K562 (cell line): ENCODE measurements at regions not wholly inside any gene's neighbourhood (a gene's known extent, or its start where the extent isn't known, plus 50 kb on each side); places are given as distances from the start of the nearest gene placed in this dataset.

ENCODE experiments used
- ATAC-seq: fragments of 200-7000 bp; cut with Tn5 transposase; 3 replicates; pipeline ENCODE4 v1.9.1; 2020; ENCODE audit warnings: moderate library complexity
- BruUV-seq: library from RNA; stranded (reverse); fragments of 400-500 nt; replicated peaks from 2 replicates; lab custom pipeline; 2021; lab: Mats Ljungman, UMichigan
- CTCF ChIA-PET: fragments of 300-600 bp; formaldehyde crosslinking; extraction: SDS; loops from one replicate; lab custom pipeline; 2021; ENCODE audit warnings: low intra/inter-chr PET ratio; lab: Yijun Ruan, JAX
- POLR2A ChIA-PET: fragments of 300-600, 350-650 bp; sonication (Branson Sonifier 250); formaldehyde crosslinking; extraction: SDS; loops from one replicate; lab custom pipeline; 2021; ENCODE audit warnings: antibody characterized with exemption, inconsistent platforms; lab: Yijun Ruan, JAX
- DNase-seq, 4 experiments: peaks; one replicate each; pipeline versions ENCODE4 v3.0.0 to v3.0.0-alpha.2; 2011 to 2018; ENCODE audit warnings: low spot score in 3 of 4, mixed read lengths in 3 of 4; ENCODE audit errors: extremely low read depth in 1 of 4
- FAIRE-seq: peaks from 2 replicates; lab custom pipeline; 2011; peaks lifted over from hg19 to GRCh38; lab: Jason Lieb, UNC
- H2AFZ ChIP-seq: 2 replicates; pipeline ENCODE4 v1.6.0; 2011; ENCODE audit warnings: low read depth, low read length, control low read depth, inconsistent platforms
- H3K27ac ChIP-seq: fragments of 200-600 bp; 3 replicates; pipeline ENCODE4 v1.8.0; 2011; ENCODE audit warnings: low read depth, mild to moderate bottlenecking, control low read depth, inconsistent platforms, low read length, moderate library complexity, mixed read lengths; ENCODE audit errors: extremely low read depth
- H3K27me3 ChIP-seq, 2 experiments: fragments of 300-600 bp in 1 of 2; 2 replicates in 1 of 2; 3 replicates in 1 of 2; pipeline versions ENCODE4 v1.6.0 to v1.8.0; 2011; ENCODE audit warnings: inconsistent platforms in 2 of 2, low read length in 2 of 2, mild to moderate bottlenecking in 1 of 2, mixed read lengths in 1 of 2, moderate library complexity in 1 of 2; ENCODE audit not compliant: control insufficient read depth in 2 of 2, insufficient read depth in 2 of 2
- H3K36me3 ChIP-seq: fragments of 300-600 bp; 3 replicates; pipeline ENCODE4 v1.8.0; 2011; ENCODE audit warnings: mild to moderate bottlenecking, low read length, inconsistent platforms; ENCODE audit not compliant: control insufficient read depth, insufficient read depth
- H3K4me1 ChIP-seq, 2 experiments: fragments of 200-600 bp in 1 of 2; replicated peaks in 1 of 2; 2 replicates in 1 of 2; 3 replicates in 1 of 2; pipeline versions ENCODE4 v1.5.1 to v1.8.0; 2011; ENCODE audit warnings: inconsistent platforms in 2 of 2, low read length in 2 of 2, mild to moderate bottlenecking in 1 of 2, mixed read lengths in 1 of 2, moderate library complexity in 1 of 2; ENCODE audit not compliant: control insufficient read depth in 2 of 2, insufficient read depth in 2 of 2
- H3K4me2 ChIP-seq: 2 replicates; pipeline ENCODE4 v1.6.1; 2011; ENCODE audit warnings: low read length, control low read depth, inconsistent platforms, mixed read lengths; ENCODE audit not compliant: insufficient read depth
- H3K4me3 ChIP-seq: fragments of 200-600 bp; sonication (generic), shearing (Covaris generic); 2 replicates; pipeline ENCODE4 v1.5.1; 2016; ENCODE audit warnings: control low read depth, inconsistent platforms
- H3K79me2 ChIP-seq: fragments of 200-600 bp; 3 replicates; pipeline ENCODE4 v1.8.0; 2011; ENCODE audit warnings: low read length, inconsistent platforms; ENCODE audit not compliant: control insufficient read depth, insufficient read depth
- H3K9ac ChIP-seq, 2 experiments: 2 replicates each; pipeline versions ENCODE4 v1.6.0 to v1.6.1; 2011; ENCODE audit warnings: low read depth in 2 of 2, low read length in 2 of 2, control low read depth in 1 of 2, inconsistent platforms in 1 of 2, mild to moderate bottlenecking in 1 of 2, mixed read lengths in 1 of 2; ENCODE audit not compliant: insufficient read depth in 1 of 2
- H3K9me1 ChIP-seq: one replicate; pipeline ENCODE4 v1.6.0; 2011; ENCODE audit warnings: inconsistent platforms, mild to moderate bottlenecking, low read length, moderate library complexity; ENCODE audit not compliant: control insufficient read depth, insufficient read depth
- H3K9me3 ChIP-seq: replicated peaks from 2 replicates; pipeline ENCODE4 v1.5.1; 2011; ENCODE audit warnings: low read depth, low read length, inconsistent platforms; ENCODE audit not compliant: control insufficient read depth, insufficient read depth
- H4K20me1 ChIP-seq: replicated peaks from 2 replicates; pipeline ENCODE4 v1.6.1; 2011; ENCODE audit warnings: low read length, inconsistent platforms, mixed read lengths; ENCODE audit not compliant: control insufficient read depth, insufficient read depth
- CCAR2 ChIP-seq: fragments of 200-400 bp; formaldehyde crosslinking; IDR thresholded peaks from 2 replicates; pipeline ENCODE4 v1.6.1; 2017; ENCODE audit warnings: mild to moderate bottlenecking, low read depth, low read length
- CEBPB ChIP-seq: fragments of 450-650 bp; IDR thresholded peaks from 2 replicates; pipeline ENCODE4 v1.6.1; 2016; ENCODE audit warnings: missing genetic modification characterization, missing compliant biosample characterization
- FOXA1 ChIP-seq: fragments of 450-650 bp; IDR thresholded peaks from 2 replicates; pipeline ENCODE4 v1.6.1; 2016; ENCODE audit warnings: mild to moderate bottlenecking, borderline replicate concordance
- GTF2F1 ChIP-seq: IDR thresholded peaks from 2 replicates; pipeline ENCODE4 v1.6.1; 2011; ENCODE audit warnings: low read depth, low read length, improper control_type of control experiment
- PHB2 ChIP-seq: fragments of 450-650 bp; IDR thresholded peaks from 2 replicates; pipeline ENCODE4 v1.6.1; 2017; ENCODE audit warnings: low read depth
- ZSCAN29 ChIP-seq: fragments of 450-650 bp; IDR thresholded peaks from 2 replicates; pipeline ENCODE4 v1.6.1; 2017
- WGBS: fragments of 100-300 bp; shearing (Covaris generic); methylation state at CpG from one replicate; pipeline ENCODE4 v1.1.6; 2016; ENCODE audit warnings: low coverage, mixed read lengths; ENCODE audit not compliant: insufficient coverage; ENCODE audit errors: missing lambda C conversion rate; 5-methylcytosine and 5-hydroxymethylcytosine counted together
- in situ Hi-C: fragments of 300-500 bp; cut with MboI; formaldehyde crosslinking; loops from 4 replicates; pipeline ENCODE4 v1.15.0; 2018; ENCODE audit warnings: inconsistent platforms, mixed read lengths
- intact Hi-C: fragments of 100-400 bp; cut with micrococcal nuclease; formaldehyde crosslinking; loops from 2 replicates; pipeline ENCODE4 v1.14.2; 2022
- TF ChIP-seq, protein P1 (sequence below), 2 experiments: fragments of 450-650 bp; IDR thresholded peaks; 2 replicates each; pipeline ENCODE4 v1.6.1; 2016; ENCODE audit warnings: mild to moderate bottlenecking in 2 of 2, borderline replicate concordance in 1 of 2, low read depth in 1 of 2, moderate library complexity in 1 of 2

DNA sequence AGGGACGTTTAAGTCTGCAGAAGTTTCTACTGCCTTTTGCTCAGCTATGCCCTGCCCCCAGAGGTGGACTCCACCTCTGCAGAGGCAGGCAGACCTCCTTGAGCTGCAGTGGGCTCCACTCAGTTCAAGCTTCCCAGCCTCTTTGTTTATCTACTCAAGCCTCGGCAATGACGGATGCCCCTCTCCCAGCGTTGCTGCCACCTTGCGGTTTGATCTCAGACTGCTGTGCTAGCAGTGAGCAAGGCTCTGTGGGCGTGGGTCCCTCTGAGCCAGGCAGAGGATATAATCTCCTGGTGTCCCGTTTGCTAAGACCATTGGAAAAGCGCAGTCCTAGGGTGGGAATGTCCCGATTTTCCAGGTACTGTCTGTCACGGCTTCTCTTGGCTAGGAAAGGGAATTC lies 2188.5 kb upstream of the WWC1 start:
- H3K9me1 ChIP-seq: no peaks in the 10 kb centered on the region
- in situ Hi-C loops: no loop called here
- DNase-seq (peak in 1 of 4 experiments; percentile 0), FAIRE-seq (no peak), ATAC-seq (no peak)
- H3K4me3 ChIP-seq: no peak overlapping the region
- no peaks in the 10 kb centered on the region for H3K79me2 ChIP-seq
- ChIA-PET CTCF (no interaction called here), POLR2A (no interaction called here)
- H3K4me2 ChIP-seq: no peak overlapping the region
- H3K27ac ChIP-seq: no peak overlapping the region
- TF ChIP-seq CEBPB (tag) (no peak), GTF2F1 (no peak), PHB2 (no peak), ZSCAN29 (no peak), CCAR2 (no peak), FOXA1 (no peak)
- TF ChIP-seq, protein P1, sequence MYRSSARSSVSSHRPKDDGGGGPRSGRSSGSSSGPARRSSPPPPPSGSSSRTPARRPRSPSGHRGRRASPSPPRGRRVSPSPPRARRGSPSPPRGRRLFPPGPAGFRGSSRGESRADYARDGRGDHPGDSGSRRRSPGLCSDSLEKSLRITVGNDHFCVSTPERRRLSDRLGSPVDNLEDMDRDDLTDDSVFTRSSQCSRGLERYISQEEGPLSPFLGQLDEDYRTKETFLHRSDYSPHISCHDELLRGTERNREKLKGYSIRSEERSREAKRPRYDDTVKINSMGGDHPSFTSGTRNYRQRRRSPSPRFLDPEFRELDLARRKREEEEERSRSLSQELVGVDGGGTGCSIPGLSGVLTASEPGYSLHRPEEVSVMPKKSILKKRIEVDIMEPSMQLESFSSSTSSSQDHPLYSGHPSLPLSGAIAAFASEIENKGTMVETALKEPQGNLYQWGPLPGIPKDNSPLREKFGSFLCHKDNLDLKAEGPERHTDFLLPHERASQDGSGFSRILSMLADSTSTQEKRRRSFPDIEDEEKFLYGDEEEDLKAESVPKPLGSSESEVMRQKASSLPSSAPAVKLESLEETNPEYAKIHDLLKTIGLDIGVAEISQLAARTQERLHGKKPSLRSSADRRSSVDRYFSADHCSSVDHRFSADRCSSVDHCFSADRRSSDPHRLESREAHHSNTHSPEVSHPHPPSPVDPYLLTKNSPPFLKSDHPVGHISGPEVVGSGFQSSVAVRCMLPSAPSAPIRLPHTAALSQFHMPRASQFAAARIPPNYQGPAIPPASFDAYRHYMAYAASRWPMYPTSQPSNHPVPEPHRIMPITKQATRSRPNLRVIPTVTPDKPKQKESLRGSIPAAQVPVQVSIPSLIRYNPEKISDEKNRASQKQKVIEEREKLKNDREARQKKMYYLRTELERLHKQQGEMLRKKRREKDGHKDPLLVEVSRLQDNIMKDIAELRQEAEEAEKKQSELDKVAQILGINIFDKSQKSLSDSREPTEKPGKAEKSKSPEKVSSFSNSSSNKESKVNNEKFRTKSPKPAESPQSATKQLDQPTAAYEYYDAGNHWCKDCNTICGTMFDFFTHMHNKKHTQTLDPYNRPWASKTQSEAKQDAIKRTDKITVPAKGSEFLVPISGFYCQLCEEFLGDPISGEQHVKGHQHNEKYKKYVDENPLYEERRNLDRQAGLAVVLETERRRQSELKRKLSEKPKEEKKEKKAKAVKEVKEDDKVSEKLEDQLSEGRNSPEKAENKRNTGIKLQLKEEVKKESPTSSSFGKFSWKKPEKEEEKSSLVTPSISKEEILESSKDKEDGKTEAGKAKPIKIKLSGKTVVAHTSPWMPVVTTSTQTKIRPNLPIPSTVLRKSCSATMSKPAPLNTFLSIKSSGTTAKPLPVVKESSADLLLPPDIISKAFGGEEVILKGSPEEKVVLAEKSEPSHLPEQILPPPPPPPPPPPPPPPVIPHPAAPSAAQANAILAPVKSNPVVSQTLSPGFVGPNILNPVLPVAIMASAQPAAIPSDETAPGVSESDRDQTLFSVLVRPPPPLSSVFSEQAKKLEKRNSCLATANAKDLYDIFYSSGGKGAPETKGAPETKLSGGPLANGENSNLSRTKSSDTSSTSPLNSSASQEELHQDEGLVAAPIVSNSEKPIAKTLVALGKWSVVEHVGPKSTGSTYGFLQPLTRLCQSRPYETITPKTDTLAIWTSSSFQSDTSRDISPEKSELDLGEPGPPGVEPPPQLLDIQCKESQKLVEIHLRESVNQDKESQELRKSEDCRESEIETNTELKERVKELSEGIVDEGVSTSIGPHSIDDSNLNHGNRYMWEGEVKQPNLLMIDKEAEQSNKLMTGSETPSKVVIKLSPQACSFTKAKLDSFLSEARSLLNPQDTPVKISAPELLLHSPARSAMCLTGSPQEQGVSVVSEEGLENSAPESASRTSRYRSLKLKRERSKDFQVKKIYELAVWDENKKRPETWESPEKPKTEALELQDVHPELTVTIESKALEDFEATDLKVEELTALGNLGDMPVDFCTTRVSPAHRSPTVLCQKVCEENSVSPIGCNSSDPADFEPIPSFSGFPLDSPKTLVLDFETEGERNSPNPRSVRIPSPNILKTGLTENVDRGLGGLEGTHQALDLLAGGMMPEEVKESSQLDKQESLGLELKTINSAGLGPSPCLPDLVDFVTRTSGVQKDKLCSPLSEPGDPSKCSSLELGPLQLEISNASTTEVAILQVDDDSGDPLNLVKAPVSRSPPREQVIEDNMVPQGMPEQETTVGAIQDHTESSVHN (IDR thresholded peaks at IDR 0.05; ENCODE audit: borderline replicate concordance in 1 of 2, low read depth in 1 of 2): no peak
- H3K36me3 ChIP-seq: no peaks in the 10 kb centered on the region
- no peaks in the 10 kb centered on the region for H3K9me3 ChIP-seq
- H3K4me1 ChIP-seq: no peaks in the 10 kb centered on the region
- intact Hi-C loops: no loop called here
- no peak overlapping the region for H3K9ac ChIP-seq
- H2AFZ ChIP-seq: no peak overlapping the region
- no TSS peak for BruUV-seq
- H3K27me3 ChIP-seq: no peaks in the 10 kb centered on the region
- no peaks in the 10 kb centered on the region for H4K20me1 ChIP-seq
- 1% methylated on average over 8 of the region's 10 CpGs for WGBS
